GM18870 (cell line): ENCODE measurements at regions not wholly inside any gene's neighbourhood (a gene's known extent, or its start where the extent isn't known, plus 50 kb on each side); places are given as distances from the start of the nearest gene placed in this dataset.

Source experiments
- ATAC-seq: cut with Tn5 transposase; IDR thresholded peaks from one replicate; pipeline ENCODE4 v1.9.1; 2021; ENCODE audit warnings: moderate library complexity; ENCODE audit not compliant: unreplicated experiment

DNA sequence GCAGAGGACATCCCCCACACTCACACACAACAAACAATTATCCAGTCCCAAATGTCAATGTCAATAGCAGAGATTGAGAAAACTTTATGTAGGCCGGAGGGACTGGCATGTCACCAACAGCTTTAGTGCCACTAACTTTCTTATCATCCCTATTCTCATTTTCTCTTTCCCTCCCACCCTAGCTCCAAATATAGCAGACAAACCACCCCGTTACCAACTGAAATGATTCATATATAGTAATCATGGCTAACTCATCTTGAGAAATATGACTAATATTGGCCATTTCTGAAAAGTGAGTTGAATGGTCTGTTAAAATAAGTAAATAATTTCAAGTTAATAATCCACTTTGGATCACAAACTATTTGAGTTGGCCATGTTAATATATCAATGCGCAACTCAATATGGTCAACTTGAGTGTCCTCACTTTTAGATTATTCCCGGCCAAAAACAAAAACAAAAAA is 242.1 kb upstream of the RND3 start:
- peak; percentile 92 for ATAC-seq

DNA sequence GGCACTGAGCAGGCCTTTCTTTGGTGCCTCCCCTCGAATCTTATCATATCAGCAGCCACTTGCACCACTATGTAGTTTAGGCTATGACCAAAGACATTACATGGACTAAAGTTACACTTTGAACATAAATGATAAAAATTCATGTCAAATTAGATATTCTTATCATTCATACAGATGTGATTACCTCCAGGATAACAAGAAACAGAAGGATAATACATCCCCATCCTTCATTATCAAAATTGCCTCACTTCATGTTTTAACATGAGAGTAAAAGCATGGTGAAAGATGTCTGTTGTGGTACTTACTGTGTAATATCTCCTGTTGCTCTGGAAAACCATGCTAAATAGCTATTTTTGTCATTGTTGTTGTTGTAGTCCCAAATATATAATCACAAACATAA is 230.8 kb upstream of the RND3 start:
- no peak for ATAC-seq

DNA sequence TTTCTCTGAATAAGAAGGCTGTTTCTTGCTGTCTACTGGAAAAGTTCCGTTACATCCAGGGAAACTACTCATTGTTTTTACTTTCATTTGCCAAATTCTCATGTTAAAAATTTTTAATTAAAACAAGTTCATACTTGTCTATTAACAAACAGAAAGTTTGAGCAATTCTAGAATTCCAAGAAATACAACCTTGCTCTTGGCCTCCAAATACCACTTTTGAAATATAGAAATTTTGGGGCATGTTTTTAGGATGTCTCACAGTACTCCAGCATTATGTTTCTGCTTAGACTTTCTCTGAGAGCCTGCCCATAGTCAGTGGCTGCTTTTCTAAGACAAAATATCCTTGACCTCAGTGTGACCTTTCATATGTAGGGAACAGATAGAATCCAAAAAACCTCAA is 228.7 kb upstream of the RND3 start:
- ATAC-seq, result no peak

- no peak for ATAC-seq
Measured at GRCh38 chr2:150715501-150715900, 228.0 kb upstream of the RND3 start.

DNA sequence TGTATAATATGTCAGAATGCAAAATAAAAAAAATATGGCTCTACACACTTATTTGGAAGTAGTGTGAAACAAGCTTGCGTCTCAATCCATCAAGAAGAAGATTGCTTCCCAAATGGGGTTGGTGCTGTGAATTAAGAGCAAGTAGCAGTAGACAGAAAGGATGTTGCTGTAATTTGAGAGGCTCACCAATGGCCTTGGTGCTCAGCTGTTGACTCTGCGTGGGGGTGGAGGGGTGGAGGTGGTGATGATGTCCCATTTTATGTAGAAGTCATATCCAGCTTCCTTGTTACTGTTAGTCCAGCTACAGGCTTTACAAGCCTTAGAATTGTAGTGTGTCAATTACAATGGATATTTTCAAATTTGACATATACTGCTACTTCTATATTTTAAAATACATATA is 223.4 kb upstream of the RND3 start:
- no peak for ATAC-seq

DNA sequence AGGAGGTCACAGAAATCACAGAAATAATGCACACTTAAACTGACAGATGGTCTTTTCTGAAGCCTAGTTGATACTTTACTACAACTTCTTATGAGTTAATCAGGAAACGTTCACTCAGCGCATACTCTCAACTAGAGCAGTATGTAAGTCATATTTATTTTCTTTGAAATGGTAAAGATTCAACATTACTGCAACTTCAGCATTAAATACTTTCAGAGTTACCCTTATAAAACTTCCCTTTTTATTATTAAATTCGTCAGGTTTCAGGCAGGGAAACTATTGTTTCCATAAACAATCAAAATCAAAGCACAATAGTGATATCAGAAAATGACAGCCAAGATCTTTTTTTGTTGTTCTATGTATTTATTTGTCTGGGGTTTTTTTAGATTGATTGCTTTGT is 222.6 kb upstream of the RND3 start:
- ATAC-seq, result no peak

DNA sequence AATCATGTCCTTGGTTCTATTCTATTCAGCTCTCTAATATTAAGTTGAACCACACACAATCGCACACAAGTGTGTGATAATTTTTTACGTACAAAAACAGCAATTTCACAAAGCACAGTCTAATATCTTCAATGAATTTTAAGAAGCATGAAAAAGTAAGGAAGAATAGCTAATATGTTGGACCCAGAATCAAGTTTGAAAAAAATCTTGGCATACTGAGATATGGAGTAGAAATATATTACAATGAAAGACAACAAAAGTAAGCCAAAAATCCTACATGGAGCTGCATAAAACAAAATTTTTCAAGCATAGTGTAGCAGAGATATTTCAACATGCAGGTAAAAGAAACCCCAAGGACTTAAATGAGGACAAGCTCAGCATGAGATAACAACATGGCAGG is 219.1 kb upstream of the RND3 start:
- ATAC-seq, result no peak

GRCh38 chr2:150705767-150706166 is 218.3 kb upstream of the RND3 start:
- peak; percentile 70 for ATAC-seq

- ATAC-seq, result no peak
Measured at GRCh38 chr2:150705357-150705756, 217.9 kb upstream of the RND3 start.

DNA sequence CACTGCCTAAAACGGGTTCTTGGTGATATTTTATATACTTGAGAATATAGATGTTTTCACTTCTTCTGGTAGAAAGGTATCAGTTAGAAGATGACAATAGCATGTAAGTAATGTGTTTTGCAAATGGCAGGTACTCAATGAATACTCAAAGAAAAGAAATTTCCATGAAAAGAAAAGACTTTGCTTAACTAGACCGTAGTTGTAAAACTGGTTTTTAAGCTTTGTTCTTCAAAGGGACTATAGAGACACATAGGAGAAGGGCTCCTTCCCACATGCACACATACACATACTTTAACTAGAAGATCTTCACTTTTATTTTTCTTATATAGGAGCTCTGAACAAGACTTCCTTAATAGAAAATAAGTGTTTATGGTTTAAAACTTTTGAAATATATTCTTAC is 215.3 kb upstream of the RND3 start:
- ATAC-seq, result no peak

- no peak for ATAC-seq
Measured at GRCh38 chr2:150700666-150701580, 213.5 kb upstream of the RND3 start.

- no peak for ATAC-seq
Measured at GRCh38 chr2:150699218-150699617, 211.8 kb upstream of the RND3 start.

GRCh38 chr2:150698016-150698661 is 210.7 kb upstream of the RND3 start:
- ATAC-seq, result no peak

DNA sequence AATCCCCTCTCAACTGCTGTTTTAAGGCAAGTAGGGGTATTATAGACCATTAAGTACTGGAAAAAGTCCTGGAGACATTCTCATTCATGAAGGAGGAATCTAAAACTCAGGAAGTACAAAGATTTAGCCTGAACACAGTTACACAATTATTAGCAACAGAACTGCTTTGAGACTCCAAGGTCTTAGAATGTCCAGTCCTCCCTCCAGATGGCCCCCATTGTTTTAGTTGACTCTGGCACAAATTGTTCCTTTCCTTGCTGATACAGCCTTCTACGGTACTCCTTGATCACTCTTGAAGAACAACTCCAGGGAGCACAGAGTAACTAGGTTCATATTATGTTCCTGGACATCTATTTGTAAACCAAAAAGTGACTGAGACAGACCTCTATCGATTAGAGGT is 210.1 kb upstream of the RND3 start:
- ATAC-seq, result no peak

DNA sequence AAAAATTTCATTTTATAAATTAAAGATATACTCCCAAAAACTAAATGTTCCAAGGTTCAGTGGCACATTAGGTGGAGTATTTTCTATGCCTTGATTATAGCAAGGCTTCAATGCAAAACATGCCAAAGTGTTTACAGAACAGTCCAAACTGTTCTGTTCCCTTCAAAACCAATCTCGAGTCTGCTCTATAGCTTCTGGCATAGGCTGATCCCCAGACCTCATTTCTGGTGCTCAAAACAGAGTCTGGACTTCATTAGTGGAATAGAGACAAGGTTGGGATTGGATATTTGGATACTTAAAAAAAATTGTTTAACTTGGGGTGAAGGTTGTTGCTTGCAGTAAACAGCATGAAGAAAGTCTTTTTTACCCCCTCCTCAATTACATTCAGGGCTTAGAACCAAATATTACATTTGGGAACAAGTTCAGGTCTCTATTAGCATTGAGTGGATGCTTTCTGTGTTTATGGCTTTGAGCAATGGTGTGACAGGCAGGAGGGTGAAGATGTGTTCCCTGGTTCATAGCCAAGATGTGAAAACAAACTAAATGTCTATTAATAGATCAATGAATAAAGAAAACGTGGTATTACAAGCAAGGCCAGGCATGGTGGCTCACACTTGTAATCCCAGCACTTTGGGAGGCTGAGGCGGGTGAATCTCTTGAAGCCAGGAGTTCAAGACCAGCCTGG is 208.1 kb upstream of the RND3 start:
- no peak for ATAC-seq

DNA sequence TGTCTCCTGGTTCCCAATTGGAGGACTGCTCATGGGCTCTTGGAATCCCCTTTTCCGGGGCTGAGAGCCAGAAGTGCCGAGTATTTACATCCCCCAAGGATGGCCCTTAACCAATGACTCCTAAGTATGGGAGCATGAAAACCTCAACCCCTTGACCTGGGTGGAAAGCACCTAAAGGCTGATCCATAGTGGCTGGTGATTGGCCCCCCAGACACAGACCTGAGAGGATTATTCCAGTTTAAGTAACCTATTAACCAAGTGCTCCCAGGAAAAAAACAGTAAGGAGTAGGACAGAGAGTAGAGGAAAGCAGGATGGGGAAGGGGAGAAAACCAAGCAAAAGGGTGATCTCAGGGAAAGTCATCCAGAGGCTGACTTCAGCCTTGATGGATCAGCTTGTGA is 206.1 kb upstream of the RND3 start:
- no peak for ATAC-seq

DNA sequence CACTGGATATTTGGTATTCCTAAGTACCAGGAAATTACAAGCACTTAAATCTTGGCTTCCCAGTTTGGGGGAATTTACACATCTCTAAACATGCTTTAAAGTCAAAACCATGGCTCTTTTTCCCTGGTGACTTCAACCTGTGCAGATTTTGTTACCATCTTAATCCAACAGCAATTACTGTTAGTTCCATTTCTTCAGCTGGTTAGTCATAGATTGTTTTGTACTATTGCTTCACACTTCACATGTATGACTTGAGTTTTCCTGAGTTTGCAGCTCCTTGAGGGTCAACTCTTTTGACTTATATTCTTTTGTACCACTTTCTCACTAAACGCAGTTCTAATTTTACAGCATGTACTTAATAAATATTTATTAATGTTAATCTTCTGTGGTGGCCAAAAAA is 203.4 kb upstream of the RND3 start:
- ATAC-seq, result no peak

DNA sequence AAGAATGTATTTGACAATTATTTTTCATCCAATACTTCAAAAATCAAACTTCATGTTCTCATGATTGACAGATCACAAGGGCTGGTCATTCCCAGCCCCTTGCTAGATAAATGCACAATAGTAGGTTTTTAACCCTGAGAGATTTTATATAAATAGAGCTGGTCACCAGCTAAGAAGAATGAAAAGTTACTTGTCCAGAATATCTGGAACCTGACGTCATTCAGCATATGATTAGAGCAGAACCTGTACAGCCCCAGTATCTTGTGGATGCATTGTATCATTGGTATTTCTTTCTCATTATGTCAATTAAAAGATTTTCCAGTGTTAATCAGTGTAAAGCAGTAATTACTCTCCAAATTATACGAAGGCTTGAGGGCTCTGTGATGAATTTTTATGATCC is 202.8 kb upstream of the RND3 start:
- no peak for ATAC-seq

DNA sequence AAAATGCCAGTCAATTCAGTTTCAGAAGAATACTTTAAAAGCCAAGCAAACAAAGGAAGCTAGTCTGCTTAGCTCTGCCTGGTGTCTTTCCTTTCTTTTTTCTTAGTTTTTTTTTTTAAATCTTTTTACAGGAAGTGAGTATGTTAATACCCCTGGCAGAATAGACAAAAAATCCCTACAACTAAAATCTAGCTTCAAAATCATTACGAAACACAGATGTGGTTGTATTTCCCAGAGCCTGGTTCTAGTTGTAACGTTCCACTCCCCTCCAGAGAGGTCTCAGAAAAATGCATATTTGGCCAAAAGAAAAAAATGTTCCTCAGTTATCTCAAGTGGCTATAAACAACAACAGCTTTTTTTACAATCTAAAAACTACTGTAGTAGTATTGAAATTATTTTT is 202.1 kb upstream of the RND3 start:
- peak; percentile 79 for ATAC-seq

DNA sequence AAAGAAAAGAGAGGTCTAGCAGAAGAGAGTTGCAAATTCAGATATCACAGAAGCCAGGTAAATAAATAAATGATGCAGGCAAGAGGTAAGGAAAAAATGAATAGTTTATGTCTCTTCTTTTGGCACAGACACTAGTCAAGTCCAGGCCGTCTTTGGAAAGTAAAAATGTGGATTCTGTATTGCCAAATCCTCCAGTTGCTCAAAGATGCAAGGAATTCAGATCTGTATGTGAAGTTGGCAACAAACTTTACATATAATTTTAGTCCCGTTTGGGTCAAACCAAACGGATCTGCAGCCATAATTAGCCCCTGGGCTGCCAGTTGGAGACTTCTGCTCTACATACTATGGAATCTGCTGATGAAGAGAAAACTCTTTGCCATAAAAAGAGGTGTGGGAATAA is 200.5 kb upstream of the RND3 start:
- no peak for ATAC-seq

GRCh38 chr2:150686391-150686790 is 198.9 kb upstream of the RND3 start:
- ATAC-seq, result no peak
